Mesodermal cell (in vitro differentiated cells): ENCODE measurements at regions not wholly inside any gene's neighbourhood (a gene's known extent, or its start where the extent isn't known, plus 50 kb on each side); places are given as distances from the start of the nearest gene placed in this dataset.

Experiments
- H3K27ac ChIP-seq: 2 replicates; pipeline ENCODE4 v1.7.0; 2013; ENCODE audit warnings: mild to moderate bottlenecking, low read depth, low read length, moderate library complexity; ENCODE audit not compliant: severe bottlenecking
- H3K36me3 ChIP-seq: 2 replicates; pipeline ENCODE4 v1.7.1; 2013; ENCODE audit warnings: mild to moderate bottlenecking, low read length, moderate library complexity; ENCODE audit not compliant: control insufficient read depth, insufficient read depth
- H3K4me1 ChIP-seq: one replicate; pipeline ENCODE4 v1.7.1; 2013; ENCODE audit warnings: mild to moderate bottlenecking, low read length; ENCODE audit not compliant: insufficient read depth, control insufficient read depth, poor library complexity, severe bottlenecking
- H3K4me3 ChIP-seq: 2 replicates; pipeline ENCODE4 v1.7.0; 2013; ENCODE audit warnings: low read length, control low read depth, mild to moderate bottlenecking; ENCODE audit not compliant: insufficient read depth, poor library complexity, severe bottlenecking; ENCODE audit errors: extremely low read depth
- H3K9me3 ChIP-seq: 2 replicates; pipeline ENCODE4 v1.7.1; 2013; ENCODE audit warnings: mild to moderate bottlenecking, low read length, moderate library complexity; ENCODE audit not compliant: control insufficient read depth
- WGBS, 2 experiments: methylation state at CpG; one replicate each; pipeline ENCODE4 v1.1.5; 2013; ENCODE audit warnings: missing lambda C conversion rate in 2 of 2; ENCODE audit not compliant: insufficient coverage in 2 of 2; 5-methylcytosine and 5-hydroxymethylcytosine counted together

GRCh38 chr2:118642501-118642900 lies 204.9 kb downstream of the EN1 start:
- Histone ChIP-seq H3K4me1 (no peaks in the 10 kb centered on the region), H3K9me3 (no peaks in the 10 kb centered on the region), H3K4me3 (no peak overlapping the region), H3K27ac (no peak overlapping the region), H3K36me3 (no peaks in the 10 kb centered on the region)
- WGBS, 2 experiments: 20 to 67% methylated on average over 1 of the region's 2 CpGs

- Histone ChIP-seq H3K27ac (no peak overlapping the region), H3K9me3 (no peaks in the 10 kb centered on the region), H3K4me3 (no peak overlapping the region), H3K4me1 (no peaks in the 10 kb centered on the region), H3K36me3 (no peaks in the 10 kb centered on the region)
- WGBS, 2 experiments: 80 to 100% methylated on average over 1 of the region's 1 CpG
These were observed 205.7 kb downstream of the EN1 start for GRCh38 chr2:118641711-118642110.

- no peaks in the 10 kb centered on the region for H3K36me3 ChIP-seq
- H3K4me1 ChIP-seq: no peaks in the 10 kb centered on the region
- H3K27ac ChIP-seq: no peak overlapping the region
- no peak overlapping the region for H3K4me3 ChIP-seq
- H3K9me3 ChIP-seq: no peaks in the 10 kb centered on the region
- WGBS, 2 experiments: 80 to 88% methylated on average over 1 to 2 of the region's 2 CpGs
These were observed 208.1 kb downstream of the EN1 start for GRCh38 chr2:118639371-118639770.

- no peaks in the 10 kb centered on the region for H3K9me3 ChIP-seq
- WGBS, 2 experiments: 74 to 86% methylated on average over 3 to 4 of the region's 5 CpGs
- H3K27ac ChIP-seq: no peak overlapping the region
- H3K4me3 ChIP-seq: no peak overlapping the region
- no peaks in the 10 kb centered on the region for H3K36me3 ChIP-seq
- H3K4me1 ChIP-seq: no peaks in the 10 kb centered on the region
These were observed 209.0 kb downstream of the EN1 start for GRCh38 chr2:118638453-118638852.

GRCh38 chr2:118635891-118636290 lies 211.6 kb downstream of the EN1 start:
- whole genome bisulfite sequencing, 2 experiments: 40 to 54% methylated on average over 2 to 4 of the region's 6 CpGs
- no peaks in the 10 kb centered on the region for H3K36me3 ChIP-seq

GRCh38 chr2:118634876-118635275 lies 212.6 kb downstream of the EN1 start:
- Histone ChIP-seq H3K36me3 (no peaks in the 10 kb centered on the region), H3K4me1 (no peaks in the 10 kb centered on the region), H3K27ac (no peak overlapping the region), H3K4me3 (no peak overlapping the region), H3K9me3 (no peaks in the 10 kb centered on the region)
- WGBS, 2 experiments: 83 to 92% methylated on average over 2 to 3 of the region's 3 CpGs

More at GRCh38 chr2:118635891-118636290, 211.6 kb downstream of the EN1 start:
- Histone ChIP-seq H3K4me3 (no peak overlapping the region), H3K27ac (no peak overlapping the region), H3K4me1 (no peaks in the 10 kb centered on the region), H3K9me3 (no peaks in the 10 kb centered on the region)

- Histone ChIP-seq H3K9me3 (no peaks in the 10 kb centered on the region), H3K27ac (no peak overlapping the region), H3K36me3 (no peaks in the 10 kb centered on the region), H3K4me1 (no peaks in the 10 kb centered on the region), H3K4me3 (no peak overlapping the region)
- 92 to 93% methylated on average over 9 of the region's 9 CpGs for WGBS, 2 experiments
These were observed 214.0 kb downstream of the EN1 start for GRCh38 chr2:118633371-118634018.

GRCh38 chr2:118632921-118633320 lies 214.5 kb downstream of the EN1 start:
- H3K4me3 ChIP-seq: no peak overlapping the region
- H3K4me1 ChIP-seq: no peaks in the 10 kb centered on the region
- 60 to 71% methylated on average over 1 to 3 of the region's 11 CpGs for WGBS, 2 experiments
- H3K9me3 ChIP-seq: no peaks in the 10 kb centered on the region
- no peak overlapping the region for H3K27ac ChIP-seq
- H3K36me3 ChIP-seq: no peaks in the 10 kb centered on the region

- no peaks in the 10 kb centered on the region for H3K36me3 ChIP-seq
- no peaks in the 10 kb centered on the region for H3K4me1 ChIP-seq
- WGBS, 2 experiments: no CpG with 5 or more reads among the region's 3 CpGs
- no peak overlapping the region for H3K27ac ChIP-seq
- H3K9me3 ChIP-seq: no peaks in the 10 kb centered on the region
- no peak overlapping the region for H3K4me3 ChIP-seq
These were observed 220.3 kb downstream of the EN1 start for GRCh38 chr2:118627156-118627555.

GRCh38 chr2:118622913-118623312 lies 224.5 kb downstream of the EN1 start:
- no peak overlapping the region for H3K27ac ChIP-seq
- WGBS, 2 experiments: 66 to 78% methylated on average over 1 to 3 of the region's 4 CpGs

GRCh38 chr2:118622108-118622507 lies 225.3 kb downstream of the EN1 start:
- Histone ChIP-seq H3K4me3 (no peak overlapping the region), H3K27ac (no peak overlapping the region), H3K9me3 (no peaks in the 10 kb centered on the region), H3K4me1 (no peaks in the 10 kb centered on the region), H3K36me3 (no peaks in the 10 kb centered on the region)
- 80 to 95% methylated on average over 1 to 2 of the region's 3 CpGs for WGBS, 2 experiments

More at GRCh38 chr2:118622913-118623312, 224.5 kb downstream of the EN1 start:
- Histone ChIP-seq H3K36me3 (no peaks in the 10 kb centered on the region), H3K4me1 (no peaks in the 10 kb centered on the region), H3K4me3 (no peak overlapping the region), H3K9me3 (no peaks in the 10 kb centered on the region)
